Frontal cortex (tissue), 3 donors: ENCODE measurements at regions not wholly inside any gene's neighbourhood (a gene's known extent, or its start where the extent isn't known, plus 50 kb on each side); places are given as distances from the start of the nearest gene placed in this dataset.
"Not testable (repeated sequence)": the region's sequence is repeated elsewhere in the genome, so short reads cannot be mapped to it uniquely, and the experiment has no call there.

ENCODE experiments used
- DNase-seq, 2 donors: peaks; one replicate each; pipeline ENCODE4 v3.0.0; 2012; ENCODE audit warnings: low spot score in 2 of 2
- FAIRE-seq: peaks from 2 replicates; lab custom pipeline; 2012; peaks lifted over from hg19 to GRCh38; lab: Jason Lieb, UNC
- donor health status: control.
- donor health status: control.
- donor health status: control.

DNA sequence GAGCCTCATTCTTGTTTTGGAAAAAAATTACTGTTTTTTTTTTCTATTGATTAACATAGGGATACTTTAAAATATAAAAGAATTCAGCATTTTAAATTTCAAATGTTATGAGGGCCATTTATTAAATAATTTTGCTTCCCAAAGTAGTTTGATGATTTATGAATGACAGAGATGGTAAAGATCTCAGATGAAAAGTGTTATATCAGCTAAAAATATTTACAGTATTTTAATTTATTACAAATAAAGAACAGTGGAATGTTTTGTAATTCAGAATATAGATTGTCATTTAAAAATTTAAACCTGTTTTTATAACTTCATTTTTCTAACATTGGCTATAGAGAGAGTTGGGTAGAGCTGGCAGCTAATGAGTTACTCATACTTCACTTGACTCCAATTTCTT, 256.0 kb downstream of the TPBG start:
- FAIRE-seq (no peak), DNase-seq (no peak)

DNA sequence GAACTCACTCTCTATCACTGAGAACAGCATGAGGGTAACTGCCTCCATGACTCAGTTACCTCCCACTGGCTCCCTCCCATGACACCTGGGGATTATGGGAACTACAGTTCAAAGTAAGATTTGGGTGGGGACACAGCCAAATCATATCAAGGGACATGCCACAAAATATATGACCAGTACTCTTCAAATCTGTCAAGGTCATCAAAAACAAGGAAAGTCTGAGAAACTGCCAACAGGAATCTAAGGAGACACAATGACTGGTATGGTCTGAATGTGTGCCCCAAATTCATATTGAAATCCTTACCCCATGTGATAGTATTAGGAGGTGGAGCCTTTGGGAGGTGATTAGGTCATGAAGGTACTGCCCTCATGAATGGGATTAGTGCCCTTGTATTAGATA, 258.8 kb downstream of the TPBG start:
- FAIRE-seq, result no peak

GRCh38 chr6:82624251-82624650, 260.6 kb downstream of the TPBG start:
- DNase-seq (no peak), FAIRE-seq (no peak)

More for the DNA sequence above, 258.8 kb downstream of the TPBG start:
- no peak for DNase-seq

GRCh38 chr6:82626946-82627345, 263.3 kb downstream of the TPBG start:
- not testable (repeated sequence) for DNase-seq, FAIRE-seq

DNA sequence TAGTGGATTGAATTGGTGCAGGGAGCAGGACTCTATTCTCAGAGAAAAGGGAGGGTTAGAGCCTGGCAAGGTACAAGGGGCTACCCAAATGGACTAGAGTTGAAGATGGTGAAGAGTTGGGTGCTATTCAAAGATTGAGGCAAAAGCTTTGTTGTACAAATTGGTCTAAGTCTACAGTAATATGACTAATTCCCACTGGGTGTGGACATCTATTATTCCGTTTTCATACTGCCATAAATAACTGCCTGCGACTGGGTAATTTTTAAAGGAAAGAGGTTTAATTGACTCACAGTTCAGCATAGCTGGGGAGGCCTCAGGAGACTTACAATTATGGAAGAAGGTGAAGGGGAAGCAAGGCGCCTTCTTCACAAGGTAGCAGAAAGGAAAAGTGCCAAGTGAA, 266.3 kb downstream of the TPBG start:
- FAIRE-seq (no peak), DNase-seq (no peak)

DNA sequence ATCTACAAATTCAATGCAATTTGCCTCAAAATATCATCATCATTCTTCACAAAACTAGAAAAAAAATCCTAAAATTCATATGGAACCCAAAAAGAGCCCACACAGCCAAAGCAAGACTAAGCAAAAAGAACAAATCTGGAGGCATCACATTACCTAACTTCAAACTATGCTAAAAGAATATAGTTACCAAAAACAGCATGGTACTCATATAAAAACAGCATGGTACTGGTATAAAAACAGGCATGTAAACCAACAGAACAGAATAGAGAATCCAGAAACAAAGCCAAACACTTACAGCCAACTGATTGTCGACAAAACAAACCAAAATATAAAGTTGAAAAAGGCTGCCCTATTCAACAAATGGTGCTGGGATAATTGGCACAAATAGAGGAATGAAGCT, 278.1 kb downstream of the TPBG start:
- no peak for FAIRE-seq

DNA sequence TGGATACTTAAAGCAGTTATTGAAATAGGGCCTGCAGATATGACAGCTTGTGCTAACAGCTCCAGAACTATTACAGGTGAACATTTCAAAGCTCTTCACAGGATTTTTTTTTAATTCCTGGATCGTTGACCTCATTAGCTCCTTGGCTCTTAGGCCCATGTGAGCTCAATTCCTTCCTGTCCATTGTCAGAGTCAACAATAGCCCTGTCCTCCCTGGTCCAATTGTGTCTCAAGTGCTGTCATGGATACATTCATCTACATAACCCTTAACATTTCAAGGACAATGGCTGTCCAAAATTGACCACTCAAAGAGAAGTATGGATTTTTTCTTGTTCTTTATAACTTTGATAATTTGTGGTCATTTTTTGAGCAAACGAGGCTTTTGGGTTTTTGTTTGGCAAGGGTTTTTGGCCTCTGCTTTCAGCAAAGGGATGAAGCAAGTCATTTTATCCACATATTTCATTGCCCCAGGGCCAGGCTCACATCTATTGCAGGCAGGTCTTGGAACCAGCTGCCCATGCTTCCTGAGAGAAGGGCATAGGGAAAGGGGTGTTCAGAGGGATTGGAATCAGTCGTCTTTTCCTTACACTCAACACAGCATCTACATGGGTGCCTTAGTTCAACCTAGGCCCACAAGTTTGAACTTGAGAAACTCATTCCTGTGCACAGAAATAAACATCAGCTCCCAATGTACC, 282.1 kb downstream of the TPBG start:
- no peak for DNase-seq
- FAIRE-seq, result no peak

More for the DNA sequence above, 278.1 kb downstream of the TPBG start:
- DNase-seq, result no peak

- no peak for FAIRE-seq
- no peak for DNase-seq
Measured at GRCh38 chr6:82646231-82646615, 282.6 kb downstream of the TPBG start.

DNA sequence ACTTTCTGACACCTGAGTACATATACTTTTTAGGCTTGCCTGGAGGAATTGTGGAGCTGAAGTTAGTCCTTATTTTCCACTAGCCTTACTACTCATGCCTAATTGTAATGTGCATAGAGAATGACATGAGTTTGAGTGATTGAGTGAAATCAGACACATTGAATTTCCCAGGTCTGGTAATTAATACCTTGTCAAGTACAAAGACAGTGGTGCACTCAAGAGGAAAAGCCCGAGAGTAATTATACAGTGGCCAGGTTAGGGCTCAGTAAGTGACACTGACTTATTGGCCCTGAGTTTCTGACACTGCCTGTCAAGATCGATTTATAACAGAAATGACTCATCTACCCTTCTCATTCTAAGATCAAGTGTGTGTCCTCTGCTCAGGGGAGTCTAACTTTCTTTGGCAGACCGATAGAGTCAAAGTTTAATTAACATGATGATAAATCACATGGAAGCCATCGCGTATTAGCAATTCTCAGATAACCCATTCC, 288.3 kb downstream of the TPBG start:
- no peak for DNase-seq
- no peak for FAIRE-seq

GRCh38 chr6:82679232-82679631, 315.6 kb downstream of the TPBG start:
- FAIRE-seq (no peak), DNase-seq (no peak)

DNA sequence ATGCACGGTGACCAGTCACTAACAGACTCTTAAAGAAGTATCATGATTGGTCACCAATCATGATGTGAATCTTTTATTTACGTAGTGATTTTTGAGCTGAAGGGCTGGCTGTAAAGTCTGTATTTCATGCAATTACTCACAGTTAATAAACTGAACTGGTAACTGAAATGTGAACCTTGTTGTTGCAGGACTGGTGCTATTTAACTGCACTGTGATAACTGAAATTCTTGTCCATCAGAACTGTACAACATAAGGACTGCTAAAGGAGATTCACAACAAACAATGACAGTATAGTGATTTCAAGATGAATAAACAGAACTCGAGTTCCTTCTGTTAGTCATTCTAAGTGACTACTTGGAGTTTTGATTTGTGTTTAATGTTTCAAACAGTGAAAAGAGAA, 316.6 kb downstream of the TPBG start:
- DNase-seq, result no peak
- no peak for FAIRE-seq

- FAIRE-seq, result no peak
- DNase-seq, result no peak
Measured at GRCh38 chr6:82681119-82681714, 317.6 kb downstream of the TPBG start.

DNA sequence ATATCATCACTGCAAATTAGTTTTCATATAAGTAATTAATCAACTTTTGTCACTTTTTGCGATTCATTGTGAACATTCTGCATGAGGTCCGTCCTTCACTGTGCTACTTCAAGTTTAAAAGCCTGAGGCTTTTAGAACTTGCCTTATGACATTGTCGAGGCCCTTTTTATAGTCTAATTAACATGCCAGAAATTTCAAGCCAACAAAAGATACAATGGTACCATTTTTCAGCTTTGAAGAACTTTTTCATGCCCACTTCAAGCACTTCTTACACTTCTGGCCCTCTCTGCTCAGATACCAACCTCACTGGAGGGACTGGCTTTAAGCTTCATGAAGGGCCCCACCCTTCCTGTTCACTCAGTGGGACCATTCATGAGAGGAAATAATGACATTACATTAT, 323.1 kb downstream of the TPBG start:
- no peak for DNase-seq
- FAIRE-seq, result no peak

DNA sequence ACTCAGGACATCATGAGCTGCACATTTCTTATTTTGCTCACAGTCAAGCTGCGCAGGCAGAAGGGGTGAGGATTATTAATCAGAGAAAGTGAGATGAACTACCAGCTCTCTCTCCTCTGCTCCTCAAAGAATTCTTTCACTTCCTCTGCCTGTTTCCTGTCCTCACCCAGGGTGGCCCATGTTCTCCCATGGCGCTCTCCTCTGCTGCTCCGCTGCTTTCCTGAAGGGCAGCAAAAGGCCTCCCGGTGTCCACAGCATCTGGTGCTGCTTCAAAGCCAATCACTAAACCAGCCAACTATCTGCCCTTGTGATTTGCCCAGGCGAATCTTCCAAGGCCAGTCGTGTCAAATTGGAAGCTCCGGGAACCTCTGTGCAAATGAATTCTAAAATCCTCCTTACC, 324.2 kb downstream of the TPBG start:
- no peak for FAIRE-seq

GRCh38 chr6:82690283-82690682, 326.7 kb downstream of the TPBG start:
- DNase-seq (no peak), FAIRE-seq (no peak)

More for the DNA sequence above, 324.2 kb downstream of the TPBG start:
- no peak for DNase-seq

DNA sequence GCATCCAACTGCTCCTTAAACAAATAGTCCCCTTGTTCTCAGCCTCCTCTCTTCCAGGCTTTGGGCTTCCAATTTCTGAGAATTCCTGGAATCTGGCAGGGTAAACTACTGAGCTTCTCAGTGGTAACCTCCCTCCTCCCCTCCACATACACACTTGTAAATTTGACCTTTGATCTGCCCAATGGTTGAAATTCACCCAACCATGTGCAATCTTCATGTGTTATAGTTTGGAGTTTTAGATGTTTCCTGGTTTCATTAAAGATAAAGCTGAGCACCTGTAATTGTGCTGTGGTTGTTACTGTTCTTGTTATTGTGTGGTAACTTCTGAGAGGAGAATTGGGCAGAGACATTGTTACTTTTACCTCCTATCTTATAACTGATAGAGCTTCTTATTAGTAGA, 328.4 kb downstream of the TPBG start:
- FAIRE-seq (no peak), DNase-seq (no peak)

DNA sequence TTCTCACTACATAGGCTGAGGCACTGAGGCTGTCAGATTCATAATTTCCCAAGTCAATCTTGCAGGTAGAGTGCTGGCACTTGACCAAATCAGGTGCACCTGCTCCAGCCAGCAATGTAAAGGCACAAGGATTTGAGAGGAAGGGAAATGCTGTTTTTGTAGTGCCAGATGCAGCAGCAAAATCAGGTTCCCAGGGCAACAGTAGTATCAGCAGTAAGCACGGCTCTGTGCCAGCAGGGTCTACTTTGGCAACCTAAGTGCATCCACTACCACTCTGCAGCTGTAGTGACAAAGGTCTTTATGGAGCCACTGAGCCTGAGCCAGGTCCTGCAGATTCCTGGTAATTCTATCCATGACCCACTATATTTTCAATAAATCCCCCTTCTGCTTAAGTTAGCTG, 329.5 kb downstream of the TPBG start:
- FAIRE-seq, result no peak
- no peak for DNase-seq

DNA sequence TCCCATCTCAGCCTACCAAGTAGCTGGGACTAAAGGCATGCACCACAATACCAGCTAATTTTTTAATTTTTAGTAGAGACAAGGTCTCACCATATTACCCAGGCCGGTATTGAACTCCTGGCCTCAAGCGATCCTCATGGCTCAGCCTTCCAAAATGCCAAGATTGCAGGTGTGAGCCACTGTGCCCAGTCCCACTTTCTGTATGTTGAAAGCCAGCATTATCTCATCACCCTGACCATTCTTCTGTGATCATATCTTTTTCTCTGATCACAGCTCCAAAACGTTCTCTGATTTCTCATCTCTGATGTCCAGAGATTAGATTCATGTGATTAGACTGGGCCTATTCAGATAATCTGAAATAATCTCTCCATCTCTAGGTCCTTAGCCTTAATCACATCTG, 337.7 kb downstream of the TPBG start:
- FAIRE-seq, result no peak
- DNase-seq, result no peak

DNA sequence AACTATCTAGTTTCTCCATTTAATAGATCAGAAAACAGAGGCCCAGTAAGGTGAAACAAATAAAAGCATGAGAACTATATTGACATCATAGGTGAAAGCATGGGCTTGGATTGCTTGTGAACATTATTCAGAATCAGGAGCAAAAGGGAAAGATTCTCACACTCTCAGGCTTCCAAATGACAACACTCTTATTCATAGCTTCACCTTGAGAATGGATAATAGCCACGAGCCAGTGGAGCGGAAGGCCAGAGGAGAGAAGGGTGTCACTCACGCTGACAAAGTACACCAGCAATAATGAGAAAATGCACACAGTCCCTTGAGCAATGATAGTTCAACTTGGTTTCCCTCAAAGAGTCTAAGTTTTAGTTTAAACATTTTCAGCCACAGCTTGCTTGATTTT, 339.0 kb downstream of the TPBG start:
- FAIRE-seq (no peak), DNase-seq (no peak)

GRCh38 chr6:82703230-82703629, 339.6 kb downstream of the TPBG start:
- DNase-seq (no peak), FAIRE-seq (no peak)

DNA sequence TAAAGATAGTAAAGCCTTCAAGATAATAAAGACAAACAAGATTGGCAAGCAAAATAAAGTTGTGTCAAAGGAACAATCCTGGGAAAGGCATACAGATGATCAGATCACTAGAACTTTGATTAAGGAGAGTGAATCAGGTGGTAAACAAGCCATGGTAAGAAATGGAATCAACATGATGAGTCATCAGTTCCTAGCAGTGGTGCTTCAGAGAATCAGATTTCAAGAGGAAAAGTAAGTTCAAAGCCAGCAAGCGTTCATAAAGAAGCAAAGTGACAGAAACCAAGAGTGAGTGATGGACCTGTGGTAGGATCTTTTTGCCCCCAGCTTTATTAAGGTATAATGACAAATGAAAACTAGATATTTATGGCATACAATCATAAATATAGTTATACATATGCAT, 340.4 kb downstream of the TPBG start:
- FAIRE-seq, result no peak
- DNase-seq, result no peak

- no peak for FAIRE-seq
- DNase-seq, result no peak
Measured at GRCh38 chr6:82705579-82705978, 342.0 kb downstream of the TPBG start.
